ENCODE measurements at regions not wholly inside any gene's neighbourhood (a gene's known extent, or its start where the extent isn't known, plus 50 kb on each side); places are given as distances from the start of the nearest gene placed in this dataset.

DNA sequence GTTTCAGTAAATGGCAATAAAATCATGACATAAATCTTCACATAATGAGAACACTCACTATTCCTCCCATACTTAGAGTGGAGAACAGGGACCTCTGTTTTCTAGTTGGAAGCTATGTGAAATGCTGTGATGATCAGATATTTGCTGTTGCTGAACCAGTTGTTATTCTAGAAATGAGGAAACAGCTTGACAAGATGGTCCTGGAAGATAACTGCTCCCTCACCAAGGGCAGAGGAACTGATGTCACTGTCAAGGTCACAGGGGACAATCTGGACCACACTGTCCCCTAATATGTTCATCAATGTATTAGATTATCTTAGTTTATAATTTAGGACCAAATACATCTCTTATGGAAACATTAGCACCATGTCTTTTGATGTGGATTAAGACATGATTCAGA is 1173.3 kb downstream of the PCDH17 start:
- no peak for TF ChIP-seq JUND (IDR thresholded peaks at IDR 0.05)
- TF ChIP-seq NR2F2 (IDR thresholded peaks at IDR 0.05), result no peak
- no peak for TF ChIP-seq YY1 (IDR thresholded peaks at IDR 0.05)
- H3K4me1 ChIP-seq (ENCODE audit: control insufficient read depth in 4 of 4, insufficient read depth in 4 of 4, low read length in 3 of 4), result no peaks in the 10 kb centered on the region
- no peak overlapping the region for H3K4me3 ChIP-seq (ENCODE audit: low read depth in 1 of 3, low read length in 3 of 3)
- H3K36me3 ChIP-seq (ENCODE audit: control insufficient read depth in 4 of 4, insufficient read depth in 3 of 4, low read depth in 1 of 4, low read length in 3 of 4), result no peaks in the 10 kb centered on the region
- no peak overlapping the region for H3K9ac ChIP-seq (ENCODE audit: low read depth in 1 of 2, low read length in 2 of 2)
- no peaks in the 10 kb centered on the region for H3K27me3 ChIP-seq (ENCODE audit: control insufficient read depth in 4 of 4, insufficient read depth in 4 of 4, low read length in 3 of 4)
- H3K27ac ChIP-seq (ENCODE audit: low read depth in 1 of 2, low read length in 2 of 2), result no peak overlapping the region
- no peak for DNase-seq (ENCODE audit: low spot score)
- H3K9me3 ChIP-seq (ENCODE audit: control insufficient read depth in 4 of 4, low read length in 3 of 4), result no peaks in the 10 kb centered on the region

DNA sequence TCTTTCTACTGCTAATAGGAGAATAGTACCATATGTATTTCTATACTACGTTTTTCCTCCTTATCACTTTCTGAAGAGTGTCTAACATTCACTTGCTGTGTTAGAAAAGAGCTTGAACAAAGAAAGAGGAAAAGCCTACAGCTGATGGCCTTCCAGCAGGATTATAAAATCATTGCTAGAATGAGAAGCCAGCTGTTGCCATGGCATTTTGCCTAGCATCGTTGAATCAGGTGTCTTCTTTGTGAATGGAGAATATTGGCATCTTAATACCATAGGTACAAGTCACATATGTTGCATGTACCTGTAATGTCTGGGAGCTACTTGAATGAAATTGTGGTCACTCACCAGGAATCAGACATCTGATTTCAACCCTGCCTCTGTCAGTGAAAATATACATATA is 1174.9 kb downstream of the PCDH17 start:
- no peak for DNase-seq (ENCODE audit: low spot score)
- Histone ChIP-seq H3K27ac (ENCODE audit: low read depth in 1 of 2, low read length in 2 of 2) (no peak overlapping the region), H3K9me3 (ENCODE audit: control insufficient read depth in 4 of 4, low read length in 3 of 4) (no peaks in the 10 kb centered on the region), H3K27me3 (ENCODE audit: control insufficient read depth in 4 of 4, insufficient read depth in 4 of 4, low read length in 3 of 4) (no peaks in the 10 kb centered on the region), H3K4me1 (ENCODE audit: control insufficient read depth in 4 of 4, insufficient read depth in 4 of 4, low read length in 3 of 4) (no peaks in the 10 kb centered on the region), H3K9ac (ENCODE audit: low read depth in 1 of 2, low read length in 2 of 2) (no peak overlapping the region), H3K4me3 (ENCODE audit: low read depth in 1 of 3, low read length in 3 of 3) (no peak overlapping the region), H3K36me3 (ENCODE audit: control insufficient read depth in 4 of 4, insufficient read depth in 3 of 4, low read depth in 1 of 4, low read length in 3 of 4) (no peaks in the 10 kb centered on the region)
- 64% methylated on average over 2 of the region's 2 CpGs for WGBS
- TF ChIP-seq EGR1 (IDR thresholded peaks at IDR 0.05; ENCODE audit: low read depth in 2 of 2), result no peak
- no peak for TF ChIP-seq FOXA2 (IDR thresholded peaks at IDR 0.05)
- TF ChIP-seq RXRA (IDR thresholded peaks at IDR 0.05), result no peak

DNA sequence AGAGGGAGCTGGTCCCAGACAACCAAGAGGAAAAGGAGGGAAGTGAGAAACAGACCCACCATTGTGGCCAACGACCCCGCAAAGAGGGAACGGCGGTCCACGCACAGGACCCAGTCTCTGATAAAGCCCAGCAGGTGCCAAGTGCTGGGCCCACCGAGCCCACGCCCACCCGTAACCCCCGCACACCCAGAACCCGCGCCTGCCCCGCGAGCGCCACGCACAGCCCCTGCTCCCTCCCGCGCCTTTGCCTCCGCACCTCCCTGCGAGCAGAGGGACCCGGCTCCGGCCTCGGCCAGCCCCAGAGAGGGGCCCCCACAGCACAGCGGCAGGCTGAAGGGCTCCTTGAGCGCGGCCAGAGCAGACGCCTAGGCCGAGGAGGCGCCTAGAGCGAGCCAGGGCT is 1192.2 kb downstream of the PCDH17 start:
- H3K4me3 ChIP-seq (ENCODE audit: low read depth in 1 of 3, low read length in 3 of 3), result no peak overlapping the region
- WGBS, result 93% methylated on average over 29 of the region's 29 CpGs
- TF ChIP-seq, protein P1, sequence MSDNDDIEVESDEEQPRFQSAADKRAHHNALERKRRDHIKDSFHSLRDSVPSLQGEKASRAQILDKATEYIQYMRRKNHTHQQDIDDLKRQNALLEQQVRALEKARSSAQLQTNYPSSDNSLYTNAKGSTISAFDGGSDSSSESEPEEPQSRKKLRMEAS (IDR thresholded peaks at IDR 0.05), result no peak
- no peak for TF ChIP-seq FOXA2 (IDR thresholded peaks at IDR 0.05)
- TF ChIP-seq, protein P2, sequence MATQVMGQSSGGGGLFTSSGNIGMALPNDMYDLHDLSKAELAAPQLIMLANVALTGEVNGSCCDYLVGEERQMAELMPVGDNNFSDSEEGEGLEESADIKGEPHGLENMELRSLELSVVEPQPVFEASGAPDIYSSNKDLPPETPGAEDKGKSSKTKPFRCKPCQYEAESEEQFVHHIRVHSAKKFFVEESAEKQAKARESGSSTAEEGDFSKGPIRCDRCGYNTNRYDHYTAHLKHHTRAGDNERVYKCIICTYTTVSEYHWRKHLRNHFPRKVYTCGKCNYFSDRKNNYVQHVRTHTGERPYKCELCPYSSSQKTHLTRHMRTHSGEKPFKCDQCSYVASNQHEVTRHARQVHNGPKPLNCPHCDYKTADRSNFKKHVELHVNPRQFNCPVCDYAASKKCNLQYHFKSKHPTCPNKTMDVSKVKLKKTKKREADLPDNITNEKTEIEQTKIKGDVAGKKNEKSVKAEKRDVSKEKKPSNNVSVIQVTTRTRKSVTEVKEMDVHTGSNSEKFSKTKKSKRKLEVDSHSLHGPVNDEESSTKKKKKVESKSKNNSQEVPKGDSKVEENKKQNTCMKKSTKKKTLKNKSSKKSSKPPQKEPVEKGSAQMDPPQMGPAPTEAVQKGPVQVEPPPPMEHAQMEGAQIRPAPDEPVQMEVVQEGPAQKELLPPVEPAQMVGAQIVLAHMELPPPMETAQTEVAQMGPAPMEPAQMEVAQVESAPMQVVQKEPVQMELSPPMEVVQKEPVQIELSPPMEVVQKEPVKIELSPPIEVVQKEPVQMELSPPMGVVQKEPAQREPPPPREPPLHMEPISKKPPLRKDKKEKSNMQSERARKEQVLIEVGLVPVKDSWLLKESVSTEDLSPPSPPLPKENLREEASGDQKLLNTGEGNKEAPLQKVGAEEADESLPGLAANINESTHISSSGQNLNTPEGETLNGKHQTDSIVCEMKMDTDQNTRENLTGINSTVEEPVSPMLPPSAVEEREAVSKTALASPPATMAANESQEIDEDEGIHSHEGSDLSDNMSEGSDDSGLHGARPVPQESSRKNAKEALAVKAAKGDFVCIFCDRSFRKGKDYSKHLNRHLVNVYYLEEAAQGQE (IDR thresholded peaks at IDR 0.05), result no peak
- TF ChIP-seq HNF4G (IDR thresholded peaks at IDR 0.05), result no peak
- TF ChIP-seq YY1 (IDR thresholded peaks at IDR 0.05), result no peak
- no peak for TF ChIP-seq JUND (IDR thresholded peaks at IDR 0.05)
- TF ChIP-seq GABPA (IDR thresholded peaks at IDR 0.05 in 1 of 2, conservative IDR thresholded peaks at IDR 0.05 in 1 of 2), result no peak
- TF ChIP-seq SP1 (IDR thresholded peaks at IDR 0.05), result no peak
- no peak for TF ChIP-seq RXRA (IDR thresholded peaks at IDR 0.05)
- no peak for TF ChIP-seq FOXA1 (IDR thresholded peaks at IDR 0.05)
- TF ChIP-seq HNF4A (conservative IDR thresholded peaks at IDR 0.05), result no peak
- TF ChIP-seq, protein P3, sequence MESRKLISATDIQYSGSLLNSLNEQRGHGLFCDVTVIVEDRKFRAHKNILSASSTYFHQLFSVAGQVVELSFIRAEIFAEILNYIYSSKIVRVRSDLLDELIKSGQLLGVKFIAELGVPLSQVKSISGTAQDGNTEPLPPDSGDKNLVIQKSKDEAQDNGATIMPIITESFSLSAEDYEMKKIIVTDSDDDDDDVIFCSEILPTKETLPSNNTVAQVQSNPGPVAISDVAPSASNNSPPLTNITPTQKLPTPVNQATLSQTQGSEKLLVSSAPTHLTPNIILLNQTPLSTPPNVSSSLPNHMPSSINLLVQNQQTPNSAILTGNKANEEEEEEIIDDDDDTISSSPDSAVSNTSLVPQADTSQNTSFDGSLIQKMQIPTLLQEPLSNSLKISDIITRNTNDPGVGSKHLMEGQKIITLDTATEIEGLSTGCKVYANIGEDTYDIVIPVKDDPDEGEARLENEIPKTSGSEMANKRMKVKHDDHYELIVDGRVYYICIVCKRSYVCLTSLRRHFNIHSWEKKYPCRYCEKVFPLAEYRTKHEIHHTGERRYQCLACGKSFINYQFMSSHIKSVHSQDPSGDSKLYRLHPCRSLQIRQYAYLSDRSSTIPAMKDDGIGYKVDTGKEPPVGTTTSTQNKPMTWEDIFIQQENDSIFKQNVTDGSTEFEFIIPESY (IDR thresholded peaks at IDR 0.05), result no peak
- TF ChIP-seq, protein P4, sequence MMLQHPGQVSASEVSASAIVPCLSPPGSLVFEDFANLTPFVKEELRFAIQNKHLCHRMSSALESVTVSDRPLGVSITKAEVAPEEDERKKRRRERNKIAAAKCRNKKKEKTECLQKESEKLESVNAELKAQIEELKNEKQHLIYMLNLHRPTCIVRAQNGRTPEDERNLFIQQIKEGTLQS (IDR thresholded peaks at IDR 0.05), result no peak
- TF ChIP-seq TAF1 (conservative IDR thresholded peaks at IDR 0.05), result no peak
- TF ChIP-seq, protein P5, sequence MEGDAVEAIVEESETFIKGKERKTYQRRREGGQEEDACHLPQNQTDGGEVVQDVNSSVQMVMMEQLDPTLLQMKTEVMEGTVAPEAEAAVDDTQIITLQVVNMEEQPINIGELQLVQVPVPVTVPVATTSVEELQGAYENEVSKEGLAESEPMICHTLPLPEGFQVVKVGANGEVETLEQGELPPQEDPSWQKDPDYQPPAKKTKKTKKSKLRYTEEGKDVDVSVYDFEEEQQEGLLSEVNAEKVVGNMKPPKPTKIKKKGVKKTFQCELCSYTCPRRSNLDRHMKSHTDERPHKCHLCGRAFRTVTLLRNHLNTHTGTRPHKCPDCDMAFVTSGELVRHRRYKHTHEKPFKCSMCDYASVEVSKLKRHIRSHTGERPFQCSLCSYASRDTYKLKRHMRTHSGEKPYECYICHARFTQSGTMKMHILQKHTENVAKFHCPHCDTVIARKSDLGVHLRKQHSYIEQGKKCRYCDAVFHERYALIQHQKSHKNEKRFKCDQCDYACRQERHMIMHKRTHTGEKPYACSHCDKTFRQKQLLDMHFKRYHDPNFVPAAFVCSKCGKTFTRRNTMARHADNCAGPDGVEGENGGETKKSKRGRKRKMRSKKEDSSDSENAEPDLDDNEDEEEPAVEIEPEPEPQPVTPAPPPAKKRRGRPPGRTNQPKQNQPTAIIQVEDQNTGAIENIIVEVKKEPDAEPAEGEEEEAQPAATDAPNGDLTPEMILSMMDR (IDR thresholded peaks at IDR 0.05; ENCODE audit: low read depth, low read length, missing input control), result no peak
- no peak for TF ChIP-seq RAD21 (IDR thresholded peaks at IDR 0.05)
- no peak for TF ChIP-seq NR2F2 (IDR thresholded peaks at IDR 0.05)
- TF ChIP-seq EGR1 (IDR thresholded peaks at IDR 0.05; ENCODE audit: low read depth in 2 of 2), result no peak

More for the DNA sequence above, 1192.2 kb downstream of the PCDH17 start:
- H3K4me1 ChIP-seq (ENCODE audit: control insufficient read depth in 4 of 4, insufficient read depth in 4 of 4, low read length in 3 of 4), result no peaks in the 10 kb centered on the region
- H3K9me3 ChIP-seq (ENCODE audit: control insufficient read depth in 4 of 4, low read length in 3 of 4), result peaks cover 0 to 1% (median 0%) of the 10 kb centered on the region in 4 donors
- H3K27ac ChIP-seq (ENCODE audit: low read depth in 1 of 2, low read length in 2 of 2), result no peak overlapping the region
- H3K9ac ChIP-seq (ENCODE audit: low read depth in 1 of 2, low read length in 2 of 2), result no peak overlapping the region
- no peak for DNase-seq (ENCODE audit: low spot score)
- H3K27me3 ChIP-seq (ENCODE audit: control insufficient read depth in 4 of 4, insufficient read depth in 4 of 4, low read length in 3 of 4), result no peaks in the 10 kb centered on the region
- no peaks in the 10 kb centered on the region for H3K36me3 ChIP-seq (ENCODE audit: control insufficient read depth in 4 of 4, insufficient read depth in 3 of 4, low read depth in 1 of 4, low read length in 3 of 4)
